Fibroblast of the aortic adventitia (primary cell): ENCODE measurements at regions not wholly inside any gene's neighbourhood (a gene's known extent, or its start where the extent isn't known, plus 50 kb on each side); places are given as distances from the start of the nearest gene placed in this dataset.

Experiments used
- DNase-seq: peaks from one replicate; pipeline ENCODE4 v3.0.0-alpha.2; 2010; ENCODE audit warnings: low read depth
- H3K4me3 ChIP-seq: 2 replicates; pipeline ENCODE4 v1.5.1; 2011; ENCODE audit warnings: low read depth, mild to moderate bottlenecking, control low read depth, low read length, moderate library complexity
- TF ChIP-seq, protein P1 (sequence below): IDR thresholded peaks from 2 replicates; pipeline ENCODE4 v1.5.1; 2011; ENCODE audit warnings: mild to moderate bottlenecking, low read length, control low read depth, inconsistent platforms; ENCODE audit not compliant: insufficient read depth

DNA sequence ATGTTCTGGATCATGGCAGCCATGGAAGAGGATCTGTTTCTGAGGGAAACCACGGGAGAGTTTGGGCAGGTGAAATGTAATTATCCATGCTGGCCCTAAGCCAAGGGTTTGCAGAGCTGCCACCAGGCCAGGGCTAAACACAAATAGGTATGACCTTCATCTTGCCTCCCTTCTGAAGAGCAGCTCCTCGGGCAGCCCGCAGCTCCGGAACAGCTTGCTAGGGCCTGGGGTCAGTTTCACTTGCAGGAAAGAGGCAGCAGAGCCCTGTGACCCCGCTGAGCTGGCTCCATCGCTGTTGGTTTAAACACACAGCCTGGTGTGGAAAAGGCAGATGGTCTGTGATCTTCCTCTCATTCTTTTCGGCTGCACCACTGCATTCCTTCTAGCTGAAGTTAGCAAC is 141.4 kb downstream of the TMEM38B start:
- DNase-seq, result no peak
- no peak overlapping the region for H3K4me3 ChIP-seq
- TF ChIP-seq, protein P1, sequence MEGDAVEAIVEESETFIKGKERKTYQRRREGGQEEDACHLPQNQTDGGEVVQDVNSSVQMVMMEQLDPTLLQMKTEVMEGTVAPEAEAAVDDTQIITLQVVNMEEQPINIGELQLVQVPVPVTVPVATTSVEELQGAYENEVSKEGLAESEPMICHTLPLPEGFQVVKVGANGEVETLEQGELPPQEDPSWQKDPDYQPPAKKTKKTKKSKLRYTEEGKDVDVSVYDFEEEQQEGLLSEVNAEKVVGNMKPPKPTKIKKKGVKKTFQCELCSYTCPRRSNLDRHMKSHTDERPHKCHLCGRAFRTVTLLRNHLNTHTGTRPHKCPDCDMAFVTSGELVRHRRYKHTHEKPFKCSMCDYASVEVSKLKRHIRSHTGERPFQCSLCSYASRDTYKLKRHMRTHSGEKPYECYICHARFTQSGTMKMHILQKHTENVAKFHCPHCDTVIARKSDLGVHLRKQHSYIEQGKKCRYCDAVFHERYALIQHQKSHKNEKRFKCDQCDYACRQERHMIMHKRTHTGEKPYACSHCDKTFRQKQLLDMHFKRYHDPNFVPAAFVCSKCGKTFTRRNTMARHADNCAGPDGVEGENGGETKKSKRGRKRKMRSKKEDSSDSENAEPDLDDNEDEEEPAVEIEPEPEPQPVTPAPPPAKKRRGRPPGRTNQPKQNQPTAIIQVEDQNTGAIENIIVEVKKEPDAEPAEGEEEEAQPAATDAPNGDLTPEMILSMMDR, result no peak

DNA sequence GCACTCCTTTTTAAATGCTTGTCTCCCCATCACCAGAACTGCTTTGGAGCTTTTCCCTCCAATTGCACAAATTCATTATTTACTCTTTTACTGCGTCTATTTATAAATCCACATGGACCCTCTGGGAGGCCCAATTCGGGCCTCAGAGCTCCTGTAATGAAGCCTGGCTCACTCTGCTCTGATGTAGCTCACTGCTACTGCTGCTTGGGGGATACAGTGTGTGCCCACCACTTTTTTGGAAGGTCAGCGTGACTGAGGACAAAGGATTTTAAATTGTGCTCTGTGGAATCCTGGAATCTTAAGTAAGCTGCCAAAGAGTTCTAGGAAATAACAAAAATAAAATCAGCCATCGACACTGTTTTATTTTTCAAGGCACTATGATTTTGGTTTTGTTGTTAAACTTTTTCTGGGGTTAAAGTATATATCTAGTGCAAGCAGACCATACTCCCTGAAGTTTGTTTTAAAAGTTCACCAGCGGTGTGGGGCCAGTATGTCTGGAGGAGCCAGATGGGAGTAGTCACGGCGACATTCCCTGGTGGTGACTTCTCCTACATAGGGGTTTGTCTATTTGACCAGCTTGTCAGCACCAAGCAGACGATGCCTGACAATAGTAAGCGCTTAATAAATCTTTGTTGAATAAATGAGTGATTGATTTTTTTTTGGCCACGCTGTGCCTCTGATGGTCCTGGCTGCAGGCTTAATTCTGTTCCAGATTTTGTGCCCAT is 142.8 kb downstream of the TMEM38B start:
- no peak overlapping the region for H3K4me3 ChIP-seq
- TF ChIP-seq, protein P1, result no peak
- no peak for DNase-seq

DNA sequence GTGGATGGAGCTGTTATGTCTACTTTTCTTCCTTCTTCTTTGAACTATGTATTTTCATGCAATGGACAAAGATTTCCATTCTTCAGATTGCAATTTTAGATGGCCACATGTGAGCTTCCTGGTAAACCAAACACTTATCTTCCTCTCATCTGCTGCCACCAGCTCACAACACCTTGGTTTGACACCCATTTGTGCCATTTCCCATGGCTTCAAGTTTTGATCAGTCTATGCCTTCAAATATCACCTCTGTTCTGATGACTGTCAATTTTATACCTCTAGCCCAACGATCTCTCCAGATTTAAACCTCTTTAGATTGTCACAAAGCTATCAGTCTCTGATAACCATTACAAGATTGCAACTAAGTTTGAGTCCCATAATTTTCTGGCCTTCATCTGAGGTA is 147.2 kb downstream of the TMEM38B start:
- TF ChIP-seq, protein P1, result no peak
- no peak for DNase-seq
- no peak overlapping the region for H3K4me3 ChIP-seq

DNA sequence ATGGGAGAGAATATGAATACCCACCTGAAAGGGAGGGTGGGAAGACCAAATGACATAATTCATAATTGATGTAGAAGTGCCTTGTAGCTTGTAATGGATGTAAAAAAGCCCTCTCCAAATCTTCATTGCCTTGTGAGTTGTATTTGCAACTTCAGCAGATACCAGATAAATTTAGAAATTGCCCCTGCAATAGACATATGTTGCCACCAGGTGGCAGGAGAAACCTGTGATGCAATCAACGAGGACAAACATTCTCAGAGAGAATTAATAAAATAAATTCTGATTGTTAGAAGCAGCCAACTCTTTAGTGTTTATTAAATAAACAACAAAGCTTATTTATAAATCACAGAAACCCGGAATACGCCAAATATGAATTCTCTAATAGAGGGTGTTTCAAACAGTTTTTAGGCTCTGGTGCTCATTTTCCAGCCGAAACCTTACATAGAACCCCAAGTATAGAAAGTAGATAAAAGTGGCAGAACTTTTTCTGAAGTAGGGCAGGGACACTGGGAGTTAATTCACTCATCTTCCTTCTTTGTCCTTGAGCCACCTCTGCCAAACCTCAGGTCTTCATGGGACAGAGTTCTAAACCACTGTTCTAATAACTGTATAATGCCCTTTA is 147.8 kb downstream of the TMEM38B start:
- H3K4me3 ChIP-seq, result no peak overlapping the region
- DNase-seq, result peak; percentile 41
- TF ChIP-seq, protein P1, result peak; percentile 72

DNA sequence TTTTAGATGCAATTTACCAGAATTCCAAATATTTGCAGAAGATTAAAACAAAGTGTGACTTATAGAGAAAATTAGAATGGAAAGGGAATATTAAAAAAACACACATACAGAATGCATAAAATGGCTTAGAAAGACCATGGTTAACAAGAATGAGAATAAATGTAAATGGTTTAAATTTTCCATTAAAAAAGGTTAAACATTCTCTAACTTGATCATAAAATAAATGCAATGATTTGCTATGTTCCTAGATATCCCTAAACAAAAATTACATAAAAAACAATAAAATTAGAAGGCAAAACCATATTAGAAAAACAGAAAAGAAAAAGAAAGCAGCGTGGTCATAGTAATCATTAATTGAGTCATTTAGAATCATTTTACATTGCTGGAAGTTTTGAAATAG is 152.5 kb downstream of the TMEM38B start:
- no peak for DNase-seq
- H3K4me3 ChIP-seq, result no peak overlapping the region
- TF ChIP-seq, protein P1, result no peak

GRCh38 chr9:105850852-105851500 is 156.6 kb downstream of the TMEM38B start:
- TF ChIP-seq, protein P1, result no peak
- H3K4me3 ChIP-seq, result no peak overlapping the region
- DNase-seq, result no peak
